HL-60 (cell line): ENCODE measurements at regions not wholly inside any gene's neighbourhood (a gene's known extent, or its start where the extent isn't known, plus 50 kb on each side); places are given as distances from the start of the nearest gene placed in this dataset.

Experiments used
- DNase-seq, 2 experiments: peaks; one replicate each; pipeline ENCODE4 v3.0.0-alpha.2; 2010 to 2020; ENCODE audit warnings: low read depth in 1 of 2, low spot score in 1 of 2
- H3K27ac ChIP-seq: fragments of 250-450 bp; sonication (Bioruptor Pico); replicated peaks from 2 replicates; pipeline ENCODE4 v1.5.1; 2020; ENCODE audit warnings: mild to moderate bottlenecking, moderate library complexity
- H3K27me3 ChIP-seq: fragments of 250-450 bp; sonication (Bioruptor Pico); 2 replicates; pipeline ENCODE4 v1.5.1; 2021; ENCODE audit warnings: mild to moderate bottlenecking, moderate library complexity; ENCODE audit not compliant: insufficient read depth, poor library complexity, severe bottlenecking
- H3K4me3 ChIP-seq: replicated peaks from 2 replicates; pipeline ENCODE4 v1.5.1; 2011; ENCODE audit warnings: mild to moderate bottlenecking, control low read depth, low read length; ENCODE audit not compliant: insufficient read depth
- CTCF ChIP-seq: IDR thresholded peaks from one replicate; pipeline ENCODE4 v1.5.1; 2011; ENCODE audit warnings: low read length, control low read depth, inconsistent platforms; ENCODE audit not compliant: insufficient read depth
- GABPA ChIP-seq: IDR thresholded peaks from 2 replicates; pipeline ENCODE4 v1.6.1; 2012; ENCODE audit warnings: low read depth
- POLR2AphosphoS5 ChIP-seq: IDR thresholded peaks from 2 replicates; pipeline ENCODE4 v1.6.1; 2012; ENCODE audit warnings: low read depth
- REST ChIP-seq: IDR thresholded peaks from 2 replicates; pipeline ENCODE4 v1.6.1; 2012; ENCODE audit warnings: low read depth; ENCODE audit not compliant: insufficient replicate concordance
- SPI1 ChIP-seq: IDR thresholded peaks from 2 replicates; pipeline ENCODE4 v1.6.1; 2012; ENCODE audit warnings: low read depth, mild to moderate bottlenecking, borderline replicate concordance

- H3K4me3 ChIP-seq: no peak overlapping the region
- H3K27ac ChIP-seq: no peak overlapping the region
- DNase-seq: no peak
- no peak for TF ChIP-seq CTCF
- TF ChIP-seq POLR2AphosphoS5: no peak
- H3K27me3 ChIP-seq: no peaks in the 10 kb centered on the region
These were observed 310.3 kb upstream of the DYNLRB2 start for GRCh38 chr16:80230328-80231120.

GRCh38 chr16:80226499-80226898, 314.3 kb upstream of the DYNLRB2 start:
- no peak overlapping the region for H3K27ac ChIP-seq
- no peak overlapping the region for H3K4me3 ChIP-seq
- no peaks in the 10 kb centered on the region for H3K27me3 ChIP-seq
- no peak for TF ChIP-seq CTCF
- TF ChIP-seq GABPA: no peak
- no peak for TF ChIP-seq REST
- no peak for DNase-seq

GRCh38 chr16:80210787-80211186, 330.0 kb upstream of the DYNLRB2 start:
- no peak for DNase-seq
- Histone ChIP-seq H3K27ac (no peak overlapping the region), H3K27me3 (no peaks in the 10 kb centered on the region), H3K4me3 (no peak overlapping the region)
- TF ChIP-seq REST: no peak
- no peak for TF ChIP-seq POLR2AphosphoS5
- no peak for TF ChIP-seq CTCF
- TF ChIP-seq GABPA: no peak
- no peak for TF ChIP-seq SPI1

GRCh38 chr16:80208743-80209142, 332.1 kb upstream of the DYNLRB2 start:
- no peak for TF ChIP-seq CTCF
- TF ChIP-seq POLR2AphosphoS5: no peak
- TF ChIP-seq REST: no peak
- no peak for TF ChIP-seq GABPA
- no peak for TF ChIP-seq SPI1
- DNase-seq: no peak
- Histone ChIP-seq H3K4me3 (no peak overlapping the region), H3K27me3 (no peaks in the 10 kb centered on the region), H3K27ac (no peak overlapping the region)
